GM18502 (cell line): ENCODE measurements at regions not wholly inside any gene's neighbourhood (a gene's known extent, or its start where the extent isn't known, plus 50 kb on each side); places are given as distances from the start of the nearest gene placed in this dataset.
"Not testable (repeated sequence)": the region's sequence is repeated elsewhere in the genome, so short reads cannot be mapped to it uniquely, and the experiment has no call there.

Experiments
- ATAC-seq: cut with Tn5 transposase; IDR thresholded peaks from one replicate; pipeline ENCODE4 v1.9.1; 2021; ENCODE audit warnings: mild to moderate bottlenecking; ENCODE audit not compliant: unreplicated experiment, poor library complexity

DNA sequence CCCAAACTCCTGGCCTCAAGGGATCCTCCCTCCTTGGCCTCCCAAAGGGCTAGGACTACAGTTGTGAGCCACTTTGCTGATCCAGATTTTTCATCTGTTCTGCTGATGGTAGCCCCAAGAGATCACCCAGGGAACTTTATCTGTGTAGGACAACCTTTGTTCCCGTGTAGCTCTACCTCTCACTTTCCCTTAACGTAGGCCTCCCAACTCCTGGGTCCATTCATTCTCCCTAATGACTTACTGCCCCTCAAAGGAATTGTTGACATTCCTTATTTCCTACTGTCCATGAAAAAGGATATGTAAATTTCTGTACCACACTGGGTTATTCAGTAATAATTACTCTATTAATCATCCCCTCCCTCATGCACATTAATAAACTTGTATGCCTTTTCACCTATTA, 51.0 kb upstream of the PHF24 start:
- ATAC-seq = no peak

- ATAC-seq = peak; percentile 62
Observed at GRCh38 chr9:34899535-34900158, 58.4 kb upstream of the PHF24 start.

- no peak for ATAC-seq
Observed at GRCh38 chr9:34898846-34899245, 59.2 kb upstream of the PHF24 start.

DNA sequence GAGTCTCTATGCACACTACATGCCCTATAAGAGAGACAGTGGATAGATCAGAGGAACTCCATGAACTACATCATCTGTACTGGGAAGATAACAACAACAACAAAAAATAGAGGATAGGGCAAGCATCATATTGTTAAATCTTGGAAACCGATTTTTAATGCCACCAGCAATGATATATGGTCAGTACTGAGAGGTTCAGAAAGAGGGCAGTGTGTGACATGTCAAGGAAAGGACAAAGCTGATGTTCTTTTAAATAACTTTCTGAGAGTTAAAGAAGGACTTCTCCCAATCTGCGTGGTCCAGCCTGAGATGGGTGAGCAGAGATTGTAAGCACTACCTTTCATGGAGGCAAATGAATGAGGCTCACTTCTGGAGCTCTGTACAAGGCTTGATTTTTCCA, 62.0 kb upstream of the PHF24 start:
- no peak for ATAC-seq

DNA sequence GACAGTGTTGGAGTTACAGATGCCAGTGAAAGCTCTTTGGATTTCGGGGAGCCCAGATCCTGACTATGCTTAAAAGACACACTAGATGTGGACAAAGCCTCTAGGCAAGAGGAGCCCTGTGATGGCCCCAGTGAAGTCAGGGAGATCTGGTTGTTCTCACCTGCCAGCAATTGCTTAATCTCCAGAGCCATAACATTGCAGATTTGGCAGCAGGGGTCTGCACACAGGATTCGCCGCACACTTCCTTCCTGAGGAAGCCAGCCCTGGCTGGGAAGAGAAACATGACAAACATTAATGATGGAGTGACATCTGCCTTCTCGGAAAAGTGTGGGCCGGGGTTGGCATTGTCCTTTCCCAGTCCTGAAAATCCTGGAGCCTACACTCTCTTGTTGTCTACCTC, 65.2 kb upstream of the PHF24 start:
- no peak for ATAC-seq

DNA sequence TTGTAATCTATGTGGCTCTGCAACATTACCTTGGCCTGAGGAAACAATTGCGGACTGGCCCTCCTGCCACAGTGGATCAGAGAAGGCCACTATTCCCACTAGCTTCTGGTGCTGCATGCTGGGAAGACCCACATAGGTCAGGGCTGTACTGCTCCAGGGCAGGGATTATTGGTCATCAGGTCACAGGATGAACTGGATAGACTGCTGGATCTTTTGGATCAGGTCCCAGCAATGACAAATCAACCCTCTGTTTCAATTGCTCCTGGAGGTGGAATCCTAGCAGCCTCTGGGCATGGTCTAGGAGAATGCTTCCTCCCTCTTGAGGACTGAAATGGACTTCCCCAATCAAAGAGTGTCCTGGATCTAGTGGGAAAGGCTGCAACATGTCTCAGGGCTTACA, 66.7 kb upstream of the PHF24 start:
- no peak for ATAC-seq

- no peak for ATAC-seq
Observed at GRCh38 chr9:34887841-34888240, 70.2 kb upstream of the PHF24 start.

- peak; percentile 50 for ATAC-seq
Observed at GRCh38 chr9:34884747-34885189, 73.3 kb upstream of the PHF24 start.

- no peak for ATAC-seq
Observed at GRCh38 chr9:34876096-34876495, 82.0 kb upstream of the PHF24 start.

DNA sequence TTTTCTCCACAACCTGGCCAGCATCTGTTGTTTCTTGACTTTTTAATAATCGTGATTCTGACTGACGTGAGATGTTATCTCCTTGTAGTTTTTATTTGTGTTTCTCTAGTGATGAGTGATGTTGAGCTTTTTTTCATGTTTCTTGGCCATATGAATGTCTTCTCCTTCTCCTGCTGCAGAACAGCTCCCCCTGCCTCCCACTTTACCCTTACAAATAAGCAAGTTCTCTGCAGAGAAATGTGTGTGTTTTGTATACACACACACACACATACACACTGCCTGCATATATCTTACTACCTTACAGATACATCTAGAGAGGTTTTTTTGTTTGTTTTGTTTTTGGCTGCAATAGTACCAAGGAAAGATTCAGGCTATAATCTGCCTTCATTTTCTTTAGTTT, 88.7 kb upstream of the PHF24 start:
- no peak for ATAC-seq

- no peak for ATAC-seq
Observed at GRCh38 chr9:34866614-34867013, 91.5 kb upstream of the PHF24 start.

GRCh38 chr9:34863426-34863825, 94.7 kb upstream of the PHF24 start:
- ATAC-seq = no peak

GRCh38 chr9:34862836-34863235, 95.2 kb upstream of the PHF24 start:
- ATAC-seq = no peak

- peak; percentile 64 for ATAC-seq
Observed at GRCh38 chr9:34862043-34862442, 96.0 kb upstream of the PHF24 start.

GRCh38 chr9:34855016-34855415, 103.1 kb upstream of the PHF24 start:
- ATAC-seq = not testable (repeated sequence)

DNA sequence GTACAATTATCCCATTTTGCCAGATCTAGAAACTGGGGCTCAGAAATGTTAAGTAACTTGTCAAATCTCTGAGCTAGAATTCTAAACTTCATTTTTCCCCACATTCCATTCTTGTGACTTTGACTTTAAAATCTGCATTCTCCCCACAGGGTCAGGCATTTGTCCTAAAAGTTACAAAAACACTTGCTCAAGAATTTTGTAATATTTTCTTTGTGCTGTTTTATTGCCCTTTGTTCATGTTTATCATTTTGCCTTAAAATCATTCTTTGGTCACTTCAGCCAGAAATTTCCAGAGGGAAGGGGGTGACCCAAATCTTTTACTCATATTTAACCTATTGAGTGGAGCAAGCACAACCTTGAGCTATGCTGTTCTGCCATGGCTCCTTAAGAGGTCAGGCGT, 120.1 kb upstream of the CCL21 start:
- ATAC-seq = no peak

DNA sequence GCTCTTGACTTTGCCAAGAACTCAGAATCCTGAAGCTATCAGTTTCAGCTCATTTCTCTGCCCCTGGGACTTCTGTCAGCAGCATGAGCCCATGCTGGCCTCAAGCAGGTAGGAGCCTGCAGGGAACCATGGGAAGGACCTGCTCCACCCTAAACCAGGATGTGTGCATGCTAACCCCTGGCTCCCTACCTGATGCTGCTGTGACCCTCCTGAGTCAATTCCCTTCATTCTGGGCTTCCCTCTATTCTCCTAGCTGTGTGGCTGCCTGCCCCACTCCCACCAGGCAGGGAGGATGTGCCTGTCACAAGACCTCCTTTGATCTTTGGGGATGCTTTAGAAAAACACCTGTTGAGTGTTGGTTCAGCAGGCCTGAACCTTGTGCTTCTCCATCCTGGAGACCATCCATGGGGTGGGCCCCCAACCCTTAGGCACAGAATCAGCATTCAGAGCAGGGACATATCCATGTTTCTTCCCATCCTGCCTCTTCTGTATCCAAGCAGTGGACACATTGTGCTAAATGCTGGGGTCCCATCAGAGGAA, 117.1 kb upstream of the CCL21 start:
- no peak for ATAC-seq

DNA sequence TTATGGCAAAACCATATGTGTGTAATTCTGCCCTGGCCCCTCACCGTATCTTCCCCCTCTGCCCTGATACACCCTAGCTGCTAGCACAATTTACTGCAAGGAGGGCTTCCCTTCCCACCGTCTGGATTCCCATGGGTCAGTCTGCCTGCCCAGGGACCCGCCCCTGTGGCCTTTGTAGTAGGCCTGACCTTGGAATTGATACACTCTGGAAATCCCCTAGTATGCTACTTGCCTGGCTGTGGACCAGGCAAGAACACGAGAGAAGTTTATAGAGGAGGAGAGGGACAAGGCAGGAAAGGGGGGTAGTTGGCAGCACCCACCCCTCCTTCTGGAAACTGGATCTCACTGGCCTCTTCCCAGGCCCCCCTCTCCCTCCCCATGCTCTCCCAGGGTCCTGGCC, 115.8 kb upstream of the CCL21 start:
- ATAC-seq = no peak

DNA sequence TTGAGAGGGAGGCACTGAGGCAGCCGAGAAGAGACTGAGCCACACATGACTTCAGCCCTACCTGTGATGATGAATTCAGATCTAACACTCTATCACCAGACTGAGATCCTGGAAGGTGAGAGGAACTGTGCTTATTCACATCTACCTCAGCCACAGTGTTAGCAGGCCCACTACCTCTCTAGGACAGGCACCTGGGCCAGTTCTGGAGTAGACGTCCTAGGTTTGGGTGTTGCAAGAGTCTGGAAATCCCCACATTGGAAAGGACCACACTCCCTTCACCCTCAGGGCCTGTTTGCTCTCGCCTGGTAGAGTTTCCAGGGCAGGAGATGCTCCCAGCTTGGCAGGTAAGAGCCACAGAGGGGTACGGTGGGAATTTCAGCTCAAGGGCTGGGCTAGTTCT, 113.8 kb upstream of the CCL21 start:
- no peak for ATAC-seq

DNA sequence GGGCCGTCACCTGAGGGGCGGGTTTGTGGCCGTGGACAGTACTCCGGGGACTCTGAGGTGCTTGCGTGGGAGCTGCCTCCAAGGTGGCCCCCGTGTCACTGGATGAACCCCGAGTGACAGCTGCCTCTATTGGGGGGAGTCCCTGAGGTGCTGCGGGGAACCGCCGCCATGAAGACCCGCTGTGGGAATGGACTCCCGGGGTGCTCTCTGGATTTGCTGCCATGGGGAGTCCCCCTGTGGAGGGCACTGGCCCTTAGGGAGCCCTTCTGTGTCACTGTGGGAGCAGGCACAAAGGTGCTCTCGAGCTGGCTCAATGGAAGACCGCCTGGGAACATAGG, 100.2 kb upstream of the CCL21 start:
- ATAC-seq = no peak

DNA sequence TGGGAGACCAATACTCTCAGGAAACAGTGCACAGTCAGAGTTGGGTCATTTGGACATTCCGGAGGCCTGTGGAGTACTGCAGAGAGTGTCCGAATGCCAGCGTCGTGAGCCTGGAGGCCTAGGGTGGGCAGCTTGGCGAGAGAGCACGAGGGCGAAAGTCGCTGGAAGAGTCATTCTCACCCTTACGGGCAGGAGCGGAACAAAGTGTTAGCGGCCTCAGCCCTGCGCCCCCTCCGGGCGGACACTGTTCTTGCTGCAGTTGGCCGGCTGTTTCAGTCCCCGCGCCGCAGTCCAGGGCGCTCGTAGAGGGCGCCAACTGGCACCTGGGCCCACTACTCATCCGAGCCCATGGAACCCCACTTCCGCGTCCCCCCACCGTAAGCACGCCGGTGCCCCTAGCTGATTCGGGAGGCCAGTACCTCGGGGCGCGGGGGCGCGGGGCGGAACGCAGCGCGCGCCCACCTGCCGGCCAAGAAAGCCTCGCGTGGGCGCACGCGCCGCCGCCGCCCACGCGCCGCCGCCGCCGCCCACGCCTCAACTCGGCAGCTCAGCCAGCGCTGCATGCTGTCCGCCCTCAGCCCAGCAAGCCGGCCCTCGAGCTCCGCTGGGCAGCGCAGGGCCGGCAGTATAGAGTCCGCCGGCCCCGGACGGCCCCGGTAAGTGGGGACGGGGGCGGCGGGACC, 99.7 kb upstream of the CCL21 start:
- no peak for ATAC-seq

GRCh38 chr9:34802916-34803315, 93.0 kb upstream of the CCL21 start:
- no peak for ATAC-seq
